Neural cell (in vitro differentiated cells): ENCODE measurements at regions not wholly inside any gene's neighbourhood (a gene's known extent, or its start where the extent isn't known, plus 50 kb on each side); places are given as distances from the start of the nearest gene placed in this dataset.

Source experiments
- H2AFZ ChIP-seq: fragments of 200-600, 300-800 bp; sonication (generic), shearing (Covaris generic); 2 replicates; pipeline ENCODE4 v1.6.0; 2014; ENCODE audit warnings: low read depth, mild to moderate bottlenecking, antibody characterized with exemption, low read length, moderate library complexity
- H3F3A ChIP-seq: fragments of 200-600 bp; shearing (Covaris generic); 2 replicates; pipeline ENCODE4 v1.6.1; 2016; ENCODE audit warnings: mild to moderate bottlenecking, moderate library complexity, mixed read lengths, antibody characterized with exemption, low read length; ENCODE audit not compliant: insufficient read depth, poor library complexity, severe bottlenecking
- H3K27ac ChIP-seq: fragments of 200-600, 300-800 bp; sonication (generic), shearing (Covaris generic); 2 replicates; pipeline ENCODE4 v1.5.1; 2014; ENCODE audit warnings: mild to moderate bottlenecking, low read length, moderate library complexity
- H3K27me3 ChIP-seq: fragments of 300-800, 200-600 bp; sonication (generic), shearing (Covaris generic); 2 replicates; pipeline ENCODE4 v1.6.0; 2014; ENCODE audit warnings: mild to moderate bottlenecking, low read depth, low read length, moderate library complexity; ENCODE audit not compliant: insufficient read depth
- H3K36me3 ChIP-seq: fragments of 300-800, 200-600 bp; sonication (generic), shearing (Covaris generic); 2 replicates; pipeline ENCODE4 v1.5.1; 2014; ENCODE audit warnings: mild to moderate bottlenecking, antibody characterized with exemption, low read length, moderate library complexity; ENCODE audit not compliant: insufficient read depth
- H3K4me2 ChIP-seq: fragments of 300-800, 200-600 bp; sonication (generic), shearing (Covaris generic); 2 replicates; pipeline ENCODE4 v1.6.0; 2014; ENCODE audit warnings: mild to moderate bottlenecking, low read length
- H3K4me3 ChIP-seq: fragments of 300-800, 200-600 bp; sonication (generic), shearing (Covaris generic); 2 replicates; pipeline ENCODE4 v1.5.1; 2014; ENCODE audit warnings: mild to moderate bottlenecking, low read length, moderate library complexity
- H3K79me2 ChIP-seq: fragments of 200-600 bp; shearing (Covaris generic); replicated peaks from 2 replicates; pipeline ENCODE4 v1.6.0; 2014; ENCODE audit warnings: mild to moderate bottlenecking, low read length, moderate library complexity; ENCODE audit not compliant: insufficient read depth
- H3K9ac ChIP-seq: fragments of 300-800, 200-600 bp; sonication (generic), shearing (Covaris generic); 2 replicates; pipeline ENCODE4 v1.6.1; 2016; ENCODE audit warnings: mild to moderate bottlenecking, low read length, mixed read lengths
- H3K9me2 ChIP-seq: fragments of 200-600 bp; shearing (Covaris generic); 2 replicates; pipeline ENCODE4 v1.6.1; 2016; ENCODE audit warnings: mild to moderate bottlenecking, low read length, mixed read lengths; ENCODE audit not compliant: insufficient read depth
- H3K9me3 ChIP-seq: fragments of 200-600, 300-800 bp; sonication (generic), shearing (Covaris generic); 2 replicates; pipeline ENCODE4 v1.6.1; 2016; ENCODE audit warnings: mild to moderate bottlenecking, mixed run types, low read length, moderate library complexity, mixed read lengths
- H4K20me1 ChIP-seq: fragments of 200-600 bp; shearing (Covaris generic); 2 replicates; pipeline ENCODE4 v1.6.1; 2016; ENCODE audit warnings: mild to moderate bottlenecking, mixed run types; ENCODE audit not compliant: insufficient read depth
- EP300 ChIP-seq: fragments of 450-650 bp; conservative IDR thresholded peaks from 2 replicates; pipeline ENCODE4 v1.6.1; 2014; ENCODE audit warnings: antibody characterized with exemption, mild to moderate bottlenecking, moderate library complexity; ENCODE audit not compliant: poor library complexity, severe bottlenecking
- EZH2 ChIP-seq: fragments of 200-600, 300-800 bp; shearing (Covaris generic), sonication (generic); IDR thresholded peaks from 2 replicates; pipeline ENCODE4 v1.6.1; 2014; ENCODE audit warnings: antibody characterized with exemption, low read length, borderline replicate concordance, mild to moderate bottlenecking; ENCODE audit not compliant: insufficient read depth, poor library complexity, severe bottlenecking
- MXI1 ChIP-seq: fragments of 450-650 bp; conservative IDR thresholded peaks from 2 replicates; pipeline ENCODE4 v1.6.1; 2014; ENCODE audit warnings: antibody characterized with exemption, mild to moderate bottlenecking; ENCODE audit not compliant: poor library complexity, severe bottlenecking
- POLR2AphosphoS5 ChIP-seq: IDR thresholded peaks from 2 replicates; pipeline ENCODE4 v1.6.1; 2012
- RAD21 ChIP-seq: fragments of 450-650 bp; conservative IDR thresholded peaks from 2 replicates; pipeline ENCODE4 v1.6.1; 2014; ENCODE audit warnings: antibody characterized with exemption, mild to moderate bottlenecking, moderate library complexity
- SMC3 ChIP-seq: fragments of 450-650 bp; conservative IDR thresholded peaks from 2 replicates; pipeline ENCODE4 v1.6.1; 2014; ENCODE audit warnings: antibody characterized with exemption, mild to moderate bottlenecking, moderate library complexity; ENCODE audit not compliant: poor library complexity
- TAF1 ChIP-seq: IDR thresholded peaks from 2 replicates; pipeline ENCODE4 v1.6.1; 2012; ENCODE audit warnings: low read depth
- TF ChIP-seq, protein P1 (sequence below): IDR thresholded peaks from 2 replicates; pipeline ENCODE4 v1.6.1; 2012; ENCODE audit warnings: borderline replicate concordance
- TF ChIP-seq, protein P2 (sequence below): fragments of 450-650 bp; IDR thresholded peaks from 2 replicates; pipeline ENCODE4 v1.5.1; 2014; ENCODE audit warnings: antibody characterized with exemption, mild to moderate bottlenecking, moderate library complexity; ENCODE audit not compliant: poor library complexity, severe bottlenecking

DNA sequence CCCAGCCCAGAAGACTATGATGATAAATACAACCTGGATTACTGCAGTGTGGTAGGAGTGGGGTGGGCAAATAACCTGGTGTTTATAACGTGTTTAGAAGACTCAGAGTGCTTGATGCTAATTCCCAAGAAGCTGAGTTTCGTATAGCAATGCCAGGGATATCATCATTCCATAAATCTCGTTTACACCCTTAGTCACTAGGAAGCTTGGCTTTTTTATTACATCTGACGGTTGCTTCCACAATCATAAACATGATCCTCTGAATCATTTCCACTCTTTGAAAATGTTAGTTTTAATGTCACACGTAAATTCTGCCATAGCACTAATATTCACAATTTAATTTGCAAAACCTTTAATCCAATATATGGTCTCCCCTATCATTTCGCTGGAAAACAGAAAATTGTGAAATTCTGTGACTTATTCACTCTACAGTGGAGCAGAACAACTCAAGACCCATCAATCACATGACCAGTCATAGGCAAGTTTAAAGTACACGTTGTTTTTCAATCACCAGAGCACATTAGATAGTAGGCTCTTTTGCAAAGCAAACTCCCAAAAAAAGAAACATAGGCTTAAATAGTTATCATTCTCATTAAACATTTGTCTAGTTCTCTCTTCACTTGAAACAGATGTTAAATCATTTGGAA, 321.0 kb downstream of the LTN1 start:
- TF ChIP-seq EP300 (no peak), SMC3 (no peak), MXI1 (no peak), EZH2 (no peak), TAF1 (no peak), RAD21 (no peak), POLR2AphosphoS5 (no peak)
- TF ChIP-seq, protein P1, sequence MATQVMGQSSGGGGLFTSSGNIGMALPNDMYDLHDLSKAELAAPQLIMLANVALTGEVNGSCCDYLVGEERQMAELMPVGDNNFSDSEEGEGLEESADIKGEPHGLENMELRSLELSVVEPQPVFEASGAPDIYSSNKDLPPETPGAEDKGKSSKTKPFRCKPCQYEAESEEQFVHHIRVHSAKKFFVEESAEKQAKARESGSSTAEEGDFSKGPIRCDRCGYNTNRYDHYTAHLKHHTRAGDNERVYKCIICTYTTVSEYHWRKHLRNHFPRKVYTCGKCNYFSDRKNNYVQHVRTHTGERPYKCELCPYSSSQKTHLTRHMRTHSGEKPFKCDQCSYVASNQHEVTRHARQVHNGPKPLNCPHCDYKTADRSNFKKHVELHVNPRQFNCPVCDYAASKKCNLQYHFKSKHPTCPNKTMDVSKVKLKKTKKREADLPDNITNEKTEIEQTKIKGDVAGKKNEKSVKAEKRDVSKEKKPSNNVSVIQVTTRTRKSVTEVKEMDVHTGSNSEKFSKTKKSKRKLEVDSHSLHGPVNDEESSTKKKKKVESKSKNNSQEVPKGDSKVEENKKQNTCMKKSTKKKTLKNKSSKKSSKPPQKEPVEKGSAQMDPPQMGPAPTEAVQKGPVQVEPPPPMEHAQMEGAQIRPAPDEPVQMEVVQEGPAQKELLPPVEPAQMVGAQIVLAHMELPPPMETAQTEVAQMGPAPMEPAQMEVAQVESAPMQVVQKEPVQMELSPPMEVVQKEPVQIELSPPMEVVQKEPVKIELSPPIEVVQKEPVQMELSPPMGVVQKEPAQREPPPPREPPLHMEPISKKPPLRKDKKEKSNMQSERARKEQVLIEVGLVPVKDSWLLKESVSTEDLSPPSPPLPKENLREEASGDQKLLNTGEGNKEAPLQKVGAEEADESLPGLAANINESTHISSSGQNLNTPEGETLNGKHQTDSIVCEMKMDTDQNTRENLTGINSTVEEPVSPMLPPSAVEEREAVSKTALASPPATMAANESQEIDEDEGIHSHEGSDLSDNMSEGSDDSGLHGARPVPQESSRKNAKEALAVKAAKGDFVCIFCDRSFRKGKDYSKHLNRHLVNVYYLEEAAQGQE, result no peak
- TF ChIP-seq, protein P2, sequence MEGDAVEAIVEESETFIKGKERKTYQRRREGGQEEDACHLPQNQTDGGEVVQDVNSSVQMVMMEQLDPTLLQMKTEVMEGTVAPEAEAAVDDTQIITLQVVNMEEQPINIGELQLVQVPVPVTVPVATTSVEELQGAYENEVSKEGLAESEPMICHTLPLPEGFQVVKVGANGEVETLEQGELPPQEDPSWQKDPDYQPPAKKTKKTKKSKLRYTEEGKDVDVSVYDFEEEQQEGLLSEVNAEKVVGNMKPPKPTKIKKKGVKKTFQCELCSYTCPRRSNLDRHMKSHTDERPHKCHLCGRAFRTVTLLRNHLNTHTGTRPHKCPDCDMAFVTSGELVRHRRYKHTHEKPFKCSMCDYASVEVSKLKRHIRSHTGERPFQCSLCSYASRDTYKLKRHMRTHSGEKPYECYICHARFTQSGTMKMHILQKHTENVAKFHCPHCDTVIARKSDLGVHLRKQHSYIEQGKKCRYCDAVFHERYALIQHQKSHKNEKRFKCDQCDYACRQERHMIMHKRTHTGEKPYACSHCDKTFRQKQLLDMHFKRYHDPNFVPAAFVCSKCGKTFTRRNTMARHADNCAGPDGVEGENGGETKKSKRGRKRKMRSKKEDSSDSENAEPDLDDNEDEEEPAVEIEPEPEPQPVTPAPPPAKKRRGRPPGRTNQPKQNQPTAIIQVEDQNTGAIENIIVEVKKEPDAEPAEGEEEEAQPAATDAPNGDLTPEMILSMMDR, result no peak
- H3F3A ChIP-seq, result no peaks in the 10 kb centered on the region
- H3K9me3 ChIP-seq, result no peaks in the 10 kb centered on the region
- H3K79me2 ChIP-seq, result no peaks in the 10 kb centered on the region
- no peak overlapping the region for H3K4me3 ChIP-seq
- no peaks in the 10 kb centered on the region for H3K27me3 ChIP-seq
- no peak overlapping the region for H2AFZ ChIP-seq
- H3K27ac ChIP-seq, result no peak overlapping the region
- H3K4me2 ChIP-seq, result no peak overlapping the region
- no peaks in the 10 kb centered on the region for H3K9me2 ChIP-seq
- H3K36me3 ChIP-seq, result no peaks in the 10 kb centered on the region
- H3K9ac ChIP-seq, result no peak overlapping the region
- H4K20me1 ChIP-seq, result no peaks in the 10 kb centered on the region

DNA sequence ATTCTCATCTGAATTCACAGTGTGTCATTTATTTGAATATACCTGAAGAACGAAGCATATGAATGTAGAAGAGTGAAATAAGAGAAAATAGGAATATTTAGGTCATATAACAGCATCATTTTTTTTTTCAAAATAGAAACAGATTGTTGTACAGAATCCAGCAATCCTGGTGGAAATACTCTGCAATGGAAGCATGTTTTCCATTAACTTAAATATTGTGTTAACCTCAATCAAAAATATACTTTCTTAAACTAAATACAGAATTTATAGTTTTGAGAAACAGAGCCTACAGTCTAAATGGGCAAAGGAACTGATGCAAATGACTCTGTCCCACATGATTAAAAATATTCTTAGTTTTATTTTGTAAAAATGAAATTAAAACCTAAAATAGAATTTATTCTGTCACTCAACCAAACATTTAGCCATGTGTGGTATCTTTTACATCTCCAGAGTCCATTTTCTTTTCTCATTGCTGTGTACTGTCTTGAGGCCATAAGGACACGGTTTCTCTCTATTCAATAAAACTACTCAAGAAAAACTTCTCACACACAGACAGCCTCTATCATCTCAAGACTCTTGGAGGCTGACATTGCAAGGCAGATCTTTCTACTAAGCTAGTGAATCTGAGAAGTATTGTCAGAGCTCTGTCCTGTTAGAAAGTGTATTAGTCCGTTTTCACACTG, 322.6 kb downstream of the LTN1 start:
- Histone ChIP-seq H3K9ac (no peak overlapping the region), H3K27me3 (no peaks in the 10 kb centered on the region), H3K27ac (no peak overlapping the region), H3K4me3 (no peak overlapping the region), H3K9me2 (no peaks in the 10 kb centered on the region), H3F3A (no peaks in the 10 kb centered on the region), H3K4me2 (no peak overlapping the region), H3K9me3 (no peaks in the 10 kb centered on the region), H2AFZ (no peak overlapping the region), H3K36me3 (no peaks in the 10 kb centered on the region), H3K79me2 (no peaks in the 10 kb centered on the region), H4K20me1 (no peaks in the 10 kb centered on the region)
- TF ChIP-seq POLR2AphosphoS5 (no peak), SMC3 (no peak), MXI1 (no peak), TAF1 (no peak), EZH2 (no peak), EP300 (no peak), RAD21 (no peak)
- TF ChIP-seq, protein P2, result no peak
- TF ChIP-seq, protein P1, result no peak
